ENCODE measurements at regions not wholly inside any gene's neighbourhood (a gene's known extent, or its start where the extent isn't known, plus 50 kb on each side); places are given as distances from the start of the nearest gene placed in this dataset.

GRCh38 chr6:74607468-74607867, 598.4 kb downstream of the COL12A1 start:
- Mint-ChIP-seq H3K36me3 (ENCODE audit: insufficient read depth) (no peaks in the 10 kb centered on the region), H3K27me3 (no peaks in the 10 kb centered on the region), H3K4me3 (ENCODE audit: low read depth) (no peak overlapping the region), H3K9me3 (ENCODE audit: low read depth) (no peaks in the 10 kb centered on the region), H3K4me1 (ENCODE audit: low read depth) (no peaks in the 10 kb centered on the region), H3K27ac (no peak overlapping the region)
- no peak for DNase-seq (ENCODE audit: low spot score, unreplicated experiment)
- no peak for TF ChIP-seq CTCF (IDR thresholded peaks at IDR 0.05; ENCODE audit: unreplicated experiment)

GRCh38 chr6:74606582-74607071, 599.2 kb downstream of the COL12A1 start:
- no peak for DNase-seq (ENCODE audit: low spot score, unreplicated experiment)
- Mint-ChIP-seq H3K36me3 (ENCODE audit: insufficient read depth) (no peaks in the 10 kb centered on the region), H3K27me3 (no peaks in the 10 kb centered on the region), H3K27ac (no peak overlapping the region), H3K4me1 (ENCODE audit: low read depth) (no peaks in the 10 kb centered on the region), H3K9me3 (ENCODE audit: low read depth) (no peaks in the 10 kb centered on the region), H3K4me3 (ENCODE audit: low read depth) (no peak overlapping the region)
- TF ChIP-seq CTCF (IDR thresholded peaks at IDR 0.05; ENCODE audit: unreplicated experiment): no peak

- Mint-ChIP-seq H3K9me3 (ENCODE audit: low read depth) (no peaks in the 10 kb centered on the region), H3K36me3 (ENCODE audit: insufficient read depth) (no peaks in the 10 kb centered on the region), H3K4me3 (ENCODE audit: low read depth) (no peak overlapping the region), H3K4me1 (ENCODE audit: low read depth) (peaks cover 2% of the 10 kb centered on the region), H3K27me3 (no peaks in the 10 kb centered on the region), H3K27ac (no peak overlapping the region)
- TF ChIP-seq CTCF (IDR thresholded peaks at IDR 0.05; ENCODE audit: unreplicated experiment): no peak
- no peak for DNase-seq (ENCODE audit: low spot score, unreplicated experiment)
Observed at GRCh38 chr6:74605922-74606581, 599.8 kb downstream of the COL12A1 start.

GRCh38 chr6:74604279-74604678, 601.6 kb downstream of the COL12A1 start:
- H3K9me3 Mint-ChIP-seq (ENCODE audit: low read depth): peaks cover under 1% of the 10 kb centered on the region
- H3K27me3 Mint-ChIP-seq: no peaks in the 10 kb centered on the region
- H3K4me1 Mint-ChIP-seq (ENCODE audit: low read depth): peaks cover 2% of the 10 kb centered on the region
- H3K36me3 Mint-ChIP-seq (ENCODE audit: insufficient read depth): no peaks in the 10 kb centered on the region
- H3K4me3 Mint-ChIP-seq (ENCODE audit: low read depth): no peak overlapping the region
- H3K27ac Mint-ChIP-seq: no peak overlapping the region
- TF ChIP-seq CTCF (IDR thresholded peaks at IDR 0.05; ENCODE audit: unreplicated experiment): no peak
- no peak for DNase-seq (ENCODE audit: low spot score, unreplicated experiment)

GRCh38 chr6:74603322-74604076, 602.4 kb downstream of the COL12A1 start:
- Mint-ChIP-seq H3K9me3 (ENCODE audit: low read depth) (peaks cover 3% of the 10 kb centered on the region), H3K4me1 (ENCODE audit: low read depth) (peaks cover 2% of the 10 kb centered on the region), H3K36me3 (ENCODE audit: insufficient read depth) (no peaks in the 10 kb centered on the region), H3K4me3 (ENCODE audit: low read depth) (no peak overlapping the region), H3K27ac (no peak overlapping the region), H3K27me3 (no peaks in the 10 kb centered on the region)
- no peak for DNase-seq (ENCODE audit: low spot score, unreplicated experiment)
- no peak for TF ChIP-seq CTCF (IDR thresholded peaks at IDR 0.05; ENCODE audit: unreplicated experiment)
